Psoas muscle (tissue), 7 donors: ENCODE measurements at regions not wholly inside any gene's neighbourhood (a gene's known extent, or its start where the extent isn't known, plus 50 kb on each side); places are given as distances from the start of the nearest gene placed in this dataset.

ENCODE experiments used
- ATAC-seq, 4 donors: fragments of 200-7000 bp; cut with Tn5 transposase; one replicate each; pipeline ENCODE4 v1.9.1; 2020; ENCODE audit warnings: moderate library complexity in 3 of 4, mild to moderate bottlenecking in 2 of 4
- DNase-seq, 2 donors: peaks; one replicate each; pipeline ENCODE4 v3.0.0-alpha.2; 2020
- H3K27ac ChIP-seq: fragments of 200-600 bp; one replicate; pipeline ENCODE4 v1.8.0; 2022
- H3K27me3 ChIP-seq, 3 donors: fragments of 200-600 bp in 1 of 3; one replicate each; pipeline versions ENCODE4 v1.6.1 to v1.8.0; 2013 to 2022; ENCODE audit warnings: low read length in 2 of 3, mild to moderate bottlenecking in 2 of 3, moderate library complexity in 1 of 3; ENCODE audit not compliant: insufficient read depth in 3 of 3
- H3K36me3 ChIP-seq, 2 donors: fragments of 200-600 bp in 1 of 2; one replicate each; pipeline versions ENCODE4 v1.6.1 to v1.8.0; 2013 to 2022; ENCODE audit warnings: low read depth in 1 of 2, mild to moderate bottlenecking in 1 of 2, moderate library complexity in 1 of 2; ENCODE audit not compliant: insufficient read depth in 1 of 2
- H3K4me1 ChIP-seq: fragments of 200-600 bp; one replicate; pipeline ENCODE4 v1.8.0; 2022
- H3K4me3 ChIP-seq: fragments of 200-600 bp; one replicate; pipeline ENCODE4 v1.8.0; 2022; ENCODE audit warnings: mild to moderate bottlenecking
- H3K9me3 ChIP-seq: fragments of 200-600 bp; one replicate; pipeline ENCODE4 v1.8.0; 2022
- CTCF ChIP-seq: fragments of 200-600 bp; IDR thresholded peaks from one replicate; pipeline ENCODE4 v1.8.0; 2022; ENCODE audit warnings: antibody characterized with exemption
- WGBS, 3 donors: extraction: QIAGEN DNeasy Blood & Tissue Kit; methylation state at CpG; one replicate each; pipeline versions ENCODE4 v1.1.6 to v1.1.7; 2013; 5-methylcytosine and 5-hydroxymethylcytosine counted together
- intact Hi-C, 2 donors: fragments of 100-400 bp; cut with DNase I; formaldehyde crosslinking; loops; one replicate each; pipeline versions ENCODE4 v1.11.0 to v1.14.2; 2022
- donor health status: healthy with polysubstance abuse.
- donor health status: DM: no; HTN: no; CAD: no; lungs with moderate emphysema.
- donor health status: Bipolar disorder and iron deficiency.
- donor health status: healthy.
- donor health status: DM: yes; HTN: yes; CAD: no.
- donor health status: DM: no; HTN: no; CAD: no.
- donor health status: DM: yes; HTN: yes; CAD: no.

GRCh38 chr1:76705560-76705959, 161.7 kb upstream of the ST6GALNAC5 start:
- H3K27ac ChIP-seq: no peak overlapping the region
- H3K4me3 ChIP-seq: no peak overlapping the region
- WGBS, 3 donors: 54 to 61% (median 54%) methylated on average over 4 of the region's 4 CpGs
- DNase-seq (no peak), ATAC-seq (no peak)
- no peak for TF ChIP-seq CTCF
- no peaks in the 10 kb centered on the region for H3K4me1 ChIP-seq
- intact Hi-C loops: no loop called here
- H3K27me3 ChIP-seq: no peaks in the 10 kb centered on the region
- no peaks in the 10 kb centered on the region for H3K36me3 ChIP-seq
- no peaks in the 10 kb centered on the region for H3K9me3 ChIP-seq

- Histone ChIP-seq H3K4me1 (no peaks in the 10 kb centered on the region), H3K36me3 (no peaks in the 10 kb centered on the region), H3K27me3 (no peaks in the 10 kb centered on the region), H3K9me3 (no peaks in the 10 kb centered on the region), H3K4me3 (no peak overlapping the region), H3K27ac (no peak overlapping the region)
- intact Hi-C loops: no loop called here
- ATAC-seq: no peak
- no peak for TF ChIP-seq CTCF
- no peak for DNase-seq
- 83 to 86% (median 84%) methylated on average over 2 of the region's 2 CpGs for WGBS, 3 donors
Observed at GRCh38 chr1:76713535-76713934, 153.7 kb upstream of the ST6GALNAC5 start.

GRCh38 chr1:76715474-76715873, 151.8 kb upstream of the ST6GALNAC5 start:
- Histone ChIP-seq H3K4me1 (no peaks in the 10 kb centered on the region), H3K27ac (no peak overlapping the region), H3K27me3 (no peaks in the 10 kb centered on the region), H3K9me3 (no peaks in the 10 kb centered on the region), H3K4me3 (no peak overlapping the region), H3K36me3 (no peaks in the 10 kb centered on the region)
- ATAC-seq (no peak), DNase-seq (no peak)
- intact Hi-C loops: no loop called here
- no peak for TF ChIP-seq CTCF
- 83 to 86% (median 85%) methylated on average over 1 of the region's 1 CpG for WGBS, 3 donors

GRCh38 chr1:76723949-76724348, 143.3 kb upstream of the ST6GALNAC5 start:
- Histone ChIP-seq H3K9me3 (no peaks in the 10 kb centered on the region), H3K4me1 (no peaks in the 10 kb centered on the region), H3K36me3 (no peaks in the 10 kb centered on the region), H3K27ac (no peak overlapping the region), H3K4me3 (no peak overlapping the region), H3K27me3 (no peaks in the 10 kb centered on the region)
- no peak for TF ChIP-seq CTCF
- DNase-seq (no peak), ATAC-seq (no peak)
- intact Hi-C loops: loop anchor here in 1 of 2 donors (5.0 kb wide), 1 partner anchor 153 kb away; no protein-coding TSS in a partner anchor

GRCh38 chr1:76724816-76725215, 142.5 kb upstream of the ST6GALNAC5 start:
- TF ChIP-seq CTCF: no peak
- DNase-seq (no peak), ATAC-seq (no peak)
- Histone ChIP-seq H3K9me3 (no peaks in the 10 kb centered on the region), H3K4me1 (no peaks in the 10 kb centered on the region), H3K4me3 (no peak overlapping the region), H3K27ac (no peak overlapping the region), H3K36me3 (no peaks in the 10 kb centered on the region), H3K27me3 (no peaks in the 10 kb centered on the region)
- WGBS, 3 donors: 83 to 89% (median 87%) methylated on average over 3 of the region's 3 CpGs
- intact Hi-C loops: loop anchor here in 1 of 2 donors (5.0 kb wide), 1 partner anchor 152 kb away; no protein-coding TSS in a partner anchor
